ENCODE measurements at regions not wholly inside any gene's neighbourhood (a gene's known extent, or its start where the extent isn't known, plus 50 kb on each side); places are given as distances from the start of the nearest gene placed in this dataset.

DNA sequence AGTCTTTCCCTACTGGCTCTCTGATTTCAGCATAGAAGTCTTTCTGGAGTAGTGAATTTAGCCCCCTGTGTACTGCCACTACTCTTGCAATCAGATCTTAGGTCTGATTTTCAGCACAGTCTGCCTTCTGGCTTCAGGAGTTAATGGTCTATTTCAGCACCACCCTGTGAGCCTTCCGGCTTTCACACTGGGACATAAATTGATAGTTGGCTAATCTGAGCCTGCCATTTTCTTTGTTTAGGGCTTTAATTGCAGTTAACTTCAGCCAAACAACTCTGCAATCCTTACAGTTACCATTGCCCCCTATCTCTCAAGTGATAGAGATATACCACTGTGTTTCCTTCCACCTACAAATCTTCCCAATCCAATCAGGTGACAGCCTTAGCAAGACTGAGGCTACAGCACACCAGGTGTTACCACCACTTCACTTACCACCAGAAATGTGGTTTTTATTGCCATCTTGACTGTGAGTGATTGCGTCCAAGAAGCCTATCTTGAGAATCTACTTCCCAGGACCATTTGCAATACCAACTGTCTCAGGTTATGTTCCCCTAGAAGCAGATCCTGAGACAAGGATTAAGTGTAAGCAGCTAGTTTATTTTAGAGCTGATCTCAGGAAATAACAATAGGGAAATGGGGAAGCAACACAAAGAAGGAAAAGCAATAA, 51.9 kb upstream of the NEK6 start:
- DNase-seq (ENCODE audit: low read depth, low spot score), result no peak

GRCh38 chr9:124206391-124206790, 51.4 kb upstream of the NEK6 start:
- no peak overlapping the region for H3K27ac ChIP-seq
- no peak for DNase-seq (ENCODE audit: low read depth, low spot score)

More for the DNA sequence above, 51.9 kb upstream of the NEK6 start:
- H3K27ac ChIP-seq, result no peak overlapping the region
